ENCODE measurements at regions not wholly inside any gene's neighbourhood (a gene's known extent, or its start where the extent isn't known, plus 50 kb on each side); places are given as distances from the start of the nearest gene placed in this dataset.

DNA sequence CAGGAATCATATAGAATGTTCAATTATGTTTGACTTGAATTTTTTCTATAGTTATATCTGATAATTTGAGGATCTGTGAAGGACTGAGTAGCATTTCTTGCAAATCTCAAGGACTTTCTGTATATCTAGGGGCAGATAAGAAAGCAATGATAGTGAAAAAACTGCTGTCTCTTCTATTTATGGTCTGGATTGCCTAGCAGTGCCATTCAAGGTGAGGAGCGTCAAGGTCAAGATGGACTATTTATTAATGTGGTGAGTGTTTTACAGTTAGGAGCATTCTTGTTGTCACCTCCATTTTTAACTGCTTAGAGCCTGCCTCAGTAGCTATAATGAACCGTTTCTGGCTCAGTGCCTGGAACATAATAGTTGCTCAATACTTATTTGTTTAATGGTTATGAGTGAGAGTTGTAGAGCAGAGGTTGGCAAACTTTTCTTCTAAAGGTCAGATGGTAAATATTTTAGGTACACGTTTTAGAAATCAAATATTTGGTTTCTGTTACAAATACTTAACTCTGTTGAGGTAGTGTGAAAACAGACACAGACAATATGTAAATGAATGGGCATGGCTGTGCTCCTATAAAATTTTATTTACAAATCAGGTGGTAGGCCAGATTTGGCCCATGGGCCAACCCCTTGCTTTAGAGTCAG lies 523.2 kb upstream of the IGFBP7 start:
- H3K9me2 ChIP-seq: no peaks in the 10 kb centered on the region
- H3F3A ChIP-seq (replicated peaks; ENCODE audit: insufficient read depth): no peaks in the 10 kb centered on the region
- no peak overlapping the region for H3K9ac ChIP-seq
- H4K20me1 ChIP-seq (ENCODE audit: insufficient read depth): no peaks in the 10 kb centered on the region
- no peaks in the 10 kb centered on the region for H3K36me3 ChIP-seq (replicated peaks in 1 of 2; ENCODE audit: control insufficient read depth in 1 of 2, insufficient read depth in 2 of 2, low read length in 1 of 2)
- WGBS (ENCODE audit: low lambda C conversion rate): 34% methylated on average over 3 of the region's 3 CpGs
- TF ChIP-seq GATA2 (CRISPR knock-in tag; IDR thresholded peaks at IDR 0.05) (no peak), NRF1 (IDR thresholded peaks at IDR 0.05; ENCODE audit: low read depth, low read length) (no peak), SMC3 (IDR thresholded peaks at IDR 0.05; ENCODE audit: low read depth, low read length) (no peak), EZH2phosphoT487 (IDR thresholded peaks at IDR 0.05; ENCODE audit: borderline replicate concordance, low read depth) (no peak), TAF1 (IDR thresholded peaks at IDR 0.05; ENCODE audit: borderline replicate concordance, low read depth, low read length) (no peak)
- TF ChIP-seq, protein P1, sequence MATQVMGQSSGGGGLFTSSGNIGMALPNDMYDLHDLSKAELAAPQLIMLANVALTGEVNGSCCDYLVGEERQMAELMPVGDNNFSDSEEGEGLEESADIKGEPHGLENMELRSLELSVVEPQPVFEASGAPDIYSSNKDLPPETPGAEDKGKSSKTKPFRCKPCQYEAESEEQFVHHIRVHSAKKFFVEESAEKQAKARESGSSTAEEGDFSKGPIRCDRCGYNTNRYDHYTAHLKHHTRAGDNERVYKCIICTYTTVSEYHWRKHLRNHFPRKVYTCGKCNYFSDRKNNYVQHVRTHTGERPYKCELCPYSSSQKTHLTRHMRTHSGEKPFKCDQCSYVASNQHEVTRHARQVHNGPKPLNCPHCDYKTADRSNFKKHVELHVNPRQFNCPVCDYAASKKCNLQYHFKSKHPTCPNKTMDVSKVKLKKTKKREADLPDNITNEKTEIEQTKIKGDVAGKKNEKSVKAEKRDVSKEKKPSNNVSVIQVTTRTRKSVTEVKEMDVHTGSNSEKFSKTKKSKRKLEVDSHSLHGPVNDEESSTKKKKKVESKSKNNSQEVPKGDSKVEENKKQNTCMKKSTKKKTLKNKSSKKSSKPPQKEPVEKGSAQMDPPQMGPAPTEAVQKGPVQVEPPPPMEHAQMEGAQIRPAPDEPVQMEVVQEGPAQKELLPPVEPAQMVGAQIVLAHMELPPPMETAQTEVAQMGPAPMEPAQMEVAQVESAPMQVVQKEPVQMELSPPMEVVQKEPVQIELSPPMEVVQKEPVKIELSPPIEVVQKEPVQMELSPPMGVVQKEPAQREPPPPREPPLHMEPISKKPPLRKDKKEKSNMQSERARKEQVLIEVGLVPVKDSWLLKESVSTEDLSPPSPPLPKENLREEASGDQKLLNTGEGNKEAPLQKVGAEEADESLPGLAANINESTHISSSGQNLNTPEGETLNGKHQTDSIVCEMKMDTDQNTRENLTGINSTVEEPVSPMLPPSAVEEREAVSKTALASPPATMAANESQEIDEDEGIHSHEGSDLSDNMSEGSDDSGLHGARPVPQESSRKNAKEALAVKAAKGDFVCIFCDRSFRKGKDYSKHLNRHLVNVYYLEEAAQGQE (IDR thresholded peaks at IDR 0.05; ENCODE audit: low read depth, low read length): no peak
- TF ChIP-seq, protein P2, sequence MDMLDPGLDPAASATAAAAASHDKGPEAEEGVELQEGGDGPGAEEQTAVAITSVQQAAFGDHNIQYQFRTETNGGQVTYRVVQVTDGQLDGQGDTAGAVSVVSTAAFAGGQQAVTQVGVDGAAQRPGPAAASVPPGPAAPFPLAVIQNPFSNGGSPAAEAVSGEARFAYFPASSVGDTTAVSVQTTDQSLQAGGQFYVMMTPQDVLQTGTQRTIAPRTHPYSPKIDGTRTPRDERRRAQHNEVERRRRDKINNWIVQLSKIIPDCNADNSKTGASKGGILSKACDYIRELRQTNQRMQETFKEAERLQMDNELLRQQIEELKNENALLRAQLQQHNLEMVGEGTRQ (IDR thresholded peaks at IDR 0.05; ENCODE audit: borderline replicate concordance, low read depth, low read length): no peak
- TF ChIP-seq, protein P3, sequence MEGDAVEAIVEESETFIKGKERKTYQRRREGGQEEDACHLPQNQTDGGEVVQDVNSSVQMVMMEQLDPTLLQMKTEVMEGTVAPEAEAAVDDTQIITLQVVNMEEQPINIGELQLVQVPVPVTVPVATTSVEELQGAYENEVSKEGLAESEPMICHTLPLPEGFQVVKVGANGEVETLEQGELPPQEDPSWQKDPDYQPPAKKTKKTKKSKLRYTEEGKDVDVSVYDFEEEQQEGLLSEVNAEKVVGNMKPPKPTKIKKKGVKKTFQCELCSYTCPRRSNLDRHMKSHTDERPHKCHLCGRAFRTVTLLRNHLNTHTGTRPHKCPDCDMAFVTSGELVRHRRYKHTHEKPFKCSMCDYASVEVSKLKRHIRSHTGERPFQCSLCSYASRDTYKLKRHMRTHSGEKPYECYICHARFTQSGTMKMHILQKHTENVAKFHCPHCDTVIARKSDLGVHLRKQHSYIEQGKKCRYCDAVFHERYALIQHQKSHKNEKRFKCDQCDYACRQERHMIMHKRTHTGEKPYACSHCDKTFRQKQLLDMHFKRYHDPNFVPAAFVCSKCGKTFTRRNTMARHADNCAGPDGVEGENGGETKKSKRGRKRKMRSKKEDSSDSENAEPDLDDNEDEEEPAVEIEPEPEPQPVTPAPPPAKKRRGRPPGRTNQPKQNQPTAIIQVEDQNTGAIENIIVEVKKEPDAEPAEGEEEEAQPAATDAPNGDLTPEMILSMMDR (IDR thresholded peaks at IDR 0.05): no peak
- TF ChIP-seq, protein P4, sequence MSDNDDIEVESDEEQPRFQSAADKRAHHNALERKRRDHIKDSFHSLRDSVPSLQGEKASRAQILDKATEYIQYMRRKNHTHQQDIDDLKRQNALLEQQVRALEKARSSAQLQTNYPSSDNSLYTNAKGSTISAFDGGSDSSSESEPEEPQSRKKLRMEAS (IDR thresholded peaks at IDR 0.05; ENCODE audit: low read depth): no peak
- ChIA-PET CTCF (no interaction called here), POLR2A (no interaction called here)
- no peak overlapping the region for H3K4me3 ChIP-seq (ENCODE audit: low read depth in 2 of 2, low read length in 1 of 2)
- no peak overlapping the region for H2AFZ ChIP-seq (ENCODE audit: low read depth)
- no peaks in the 10 kb centered on the region for H3K79me2 ChIP-seq (ENCODE audit: insufficient read depth)
- H3K4me1 ChIP-seq (ENCODE audit: control insufficient read depth in 1 of 2, insufficient read depth in 2 of 2, low read depth in 1 of 2, low read length in 1 of 2): no peaks in the 10 kb centered on the region
- no peak for DNase-seq
- no peaks in the 10 kb centered on the region for H3K27me3 ChIP-seq (ENCODE audit: insufficient read depth)
- no peaks in the 10 kb centered on the region for H3K9me3 ChIP-seq
- no peak overlapping the region for H3K27ac ChIP-seq (ENCODE audit: low read depth in 2 of 2, low read length in 1 of 2)
- no peak overlapping the region for H3K4me2 ChIP-seq

Data from SK-N-SH (cell line).